T-helper 1 cell (primary cell): ENCODE measurements at regions not wholly inside any gene's neighbourhood (a gene's known extent, or its start where the extent isn't known, plus 50 kb on each side); places are given as distances from the start of the nearest gene placed in this dataset.

Experiments
- DNase-seq, 5 donors: peaks; one replicate each; pipeline ENCODE4 v3.0.0-alpha.2; 2012 to 2020

- no peak for DNase-seq
Observed at GRCh38 chr20:50273601-50274491, 83.2 kb downstream of the CEBPB start.

GRCh38 chr20:50274570-50275430 lies 84.2 kb downstream of the CEBPB start:
- DNase-seq: no peak

DNA sequence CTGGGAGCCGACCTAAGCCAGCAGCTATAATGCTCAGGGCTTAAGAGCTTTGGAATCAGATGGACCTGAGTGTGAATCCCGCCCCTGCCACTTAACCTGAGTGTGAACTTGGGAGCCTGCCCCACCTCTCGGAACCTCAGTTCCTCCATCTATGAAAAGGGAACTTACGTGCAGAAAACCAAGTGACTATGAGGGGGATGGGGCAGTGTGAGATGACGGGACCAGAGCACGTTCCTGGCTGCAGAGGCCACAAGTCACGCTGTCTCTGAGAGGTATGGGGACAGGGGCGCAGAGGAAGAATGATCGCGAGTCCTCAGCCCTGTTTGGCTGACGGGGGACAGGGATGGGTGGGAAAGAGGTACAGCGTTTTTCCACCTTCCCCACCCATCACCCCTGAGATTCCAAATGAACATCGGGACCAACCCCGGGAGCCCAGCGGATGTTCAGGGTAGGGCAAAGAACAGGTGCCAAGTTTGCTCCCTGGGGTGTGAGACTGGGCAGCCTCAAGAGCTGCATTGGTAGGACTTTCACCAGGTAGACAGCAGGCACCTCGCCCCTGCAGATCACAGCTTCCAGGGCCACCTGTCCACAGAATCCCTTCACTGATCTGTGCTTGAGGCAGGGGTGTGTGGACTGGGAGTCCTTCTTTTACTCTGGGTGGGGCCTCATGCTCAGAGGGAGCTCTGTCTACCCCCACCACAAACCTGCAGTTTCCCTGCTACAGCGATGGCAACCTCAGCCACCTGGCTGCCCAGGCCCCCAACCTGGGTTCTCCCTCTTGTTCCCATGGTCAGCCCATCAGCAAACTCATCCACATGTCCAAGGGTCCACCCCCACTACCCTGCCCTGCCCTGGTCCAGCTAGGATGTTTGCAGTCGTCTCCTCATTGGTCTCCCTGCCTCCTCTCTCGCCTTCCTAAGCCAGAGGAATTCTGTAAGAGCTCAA lies 85.8 kb downstream of the CEBPB start:
- DNase-seq: no peak

- DNase-seq: no peak
Observed at GRCh38 chr20:50277064-50277415, 86.4 kb downstream of the CEBPB start.

DNA sequence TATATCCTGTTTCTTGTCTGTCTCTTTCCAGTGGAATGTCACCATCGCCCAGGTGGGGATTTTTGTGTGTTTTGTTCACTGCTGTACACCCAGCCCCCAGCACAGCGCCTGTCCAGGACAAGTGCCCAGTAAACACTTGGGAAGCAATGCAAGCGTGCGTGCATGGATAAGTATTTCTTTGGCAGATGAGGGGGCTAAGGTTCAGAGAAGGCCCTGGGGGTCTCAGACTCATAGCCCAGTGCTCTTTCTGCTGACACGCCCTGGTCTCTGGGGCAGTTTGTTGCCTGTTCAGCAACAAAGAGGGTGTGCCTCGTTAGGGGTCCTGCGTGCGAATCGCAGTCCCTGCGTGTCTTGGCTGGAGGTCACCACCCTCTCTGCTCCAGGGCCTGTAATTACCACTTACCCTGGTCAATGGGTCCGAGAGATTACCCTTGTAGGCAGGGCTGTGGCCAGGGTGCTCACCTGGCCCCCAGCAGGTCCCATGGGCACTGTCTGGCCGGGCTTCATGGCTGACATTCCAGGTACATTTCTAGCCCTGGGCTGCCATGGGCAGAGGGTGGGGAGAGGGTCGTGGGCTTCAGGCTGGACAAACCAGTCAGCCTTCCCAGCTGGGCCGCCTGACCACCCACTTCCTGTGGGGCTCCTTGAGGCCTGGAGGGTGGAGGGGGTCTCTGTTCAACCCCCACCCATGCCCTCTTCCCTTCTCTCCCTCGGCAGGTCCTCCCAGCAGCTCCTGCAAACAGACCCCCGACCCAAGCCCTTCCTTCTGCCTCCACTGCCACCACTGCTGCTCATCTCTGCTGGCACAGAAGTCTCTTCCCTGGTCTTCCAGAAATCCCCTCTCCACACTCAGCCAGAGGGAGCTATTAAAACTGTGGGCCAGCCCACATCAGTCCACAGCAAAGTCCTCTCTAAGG lies 87.1 kb downstream of the CEBPB start:
- DNase-seq: no peak

GRCh38 chr20:50278377-50278683 lies 87.7 kb downstream of the CEBPB start:
- DNase-seq: no peak

DNA sequence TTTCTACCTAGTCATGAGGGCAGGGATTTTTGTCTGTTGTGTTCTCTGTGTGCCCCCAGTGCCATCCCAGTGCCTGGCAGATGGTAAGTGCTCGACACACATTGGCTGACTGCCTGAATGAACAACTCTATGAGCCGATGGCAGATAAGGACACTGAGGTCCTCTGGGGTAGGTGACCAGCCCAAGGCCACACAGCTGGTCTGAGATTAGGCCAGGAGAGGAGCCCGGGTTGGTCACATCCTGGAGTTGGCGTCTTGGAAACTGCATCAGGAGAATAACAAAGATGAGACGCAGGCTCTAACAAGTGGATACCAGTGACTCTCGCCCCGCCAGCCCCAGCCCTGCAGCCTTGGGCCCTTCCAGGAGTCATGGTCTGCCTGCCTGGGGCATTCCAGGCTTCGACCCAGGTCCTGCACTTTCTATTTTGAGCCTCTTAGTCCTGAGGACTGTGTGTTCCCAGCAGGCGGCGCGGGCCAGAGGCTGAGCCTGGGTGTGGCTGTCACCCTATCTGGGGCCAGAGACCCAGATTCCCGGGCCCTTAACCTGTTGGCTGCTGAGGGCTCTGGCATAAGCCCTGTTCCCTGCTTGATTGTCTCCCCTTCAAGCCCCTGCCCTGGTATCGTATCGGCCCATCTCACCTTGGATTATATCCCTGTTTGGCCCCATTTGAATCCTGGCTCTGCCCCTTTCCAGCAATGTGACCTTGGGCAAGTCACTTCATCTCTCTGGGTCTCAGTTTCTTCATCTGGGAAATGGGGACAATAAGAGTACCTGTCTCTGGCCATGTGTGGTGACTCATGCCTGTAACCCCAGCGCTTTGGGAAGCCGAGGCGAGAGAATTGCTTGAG lies 88.3 kb downstream of the CEBPB start:
- DNase-seq: no peak

DNA sequence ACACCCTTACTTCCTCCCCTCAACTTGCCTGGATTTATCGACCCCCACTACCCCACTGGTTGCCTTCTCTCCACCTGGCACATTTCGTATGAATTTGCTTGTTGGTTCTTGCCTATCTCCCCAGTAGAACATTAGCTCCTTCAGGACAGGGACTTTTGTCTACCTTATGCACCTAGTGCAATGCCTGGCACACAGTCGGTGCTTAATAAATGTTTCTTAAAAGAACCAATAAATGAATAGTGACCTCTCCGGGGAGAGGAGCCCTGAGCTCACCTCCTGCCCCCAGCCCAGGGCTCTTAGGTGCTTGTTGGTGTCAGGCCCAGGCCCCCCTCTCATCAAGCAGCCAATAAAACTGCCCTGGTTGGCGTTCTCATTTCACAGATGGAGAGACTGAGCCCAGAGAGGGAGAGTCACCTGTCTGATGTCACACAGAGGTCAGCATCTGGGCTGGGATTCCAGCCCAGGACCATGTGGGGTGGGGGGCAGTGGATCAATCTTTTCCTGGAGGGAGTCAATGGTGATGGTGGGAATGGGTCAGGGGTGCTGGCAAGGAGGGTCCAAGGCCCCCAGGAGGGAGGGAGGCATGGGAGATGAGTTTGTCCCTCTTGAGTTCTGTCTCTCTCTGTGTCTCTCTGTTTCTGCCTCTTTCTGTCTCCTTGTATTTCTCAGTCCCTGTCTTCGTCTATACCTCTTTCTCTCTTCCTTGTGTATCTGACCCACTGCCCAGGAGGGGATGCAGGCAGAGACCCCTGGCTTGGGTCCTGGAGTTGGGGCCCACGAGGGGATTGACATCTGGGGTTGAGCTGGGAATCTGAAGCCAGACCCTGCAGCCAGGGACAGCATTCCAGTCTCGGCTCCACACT lies 89.6 kb downstream of the CEBPB start:
- DNase-seq: no peak

- no peak for DNase-seq
Observed at GRCh38 chr20:50280851-50281655, 90.4 kb downstream of the CEBPB start.

DNA sequence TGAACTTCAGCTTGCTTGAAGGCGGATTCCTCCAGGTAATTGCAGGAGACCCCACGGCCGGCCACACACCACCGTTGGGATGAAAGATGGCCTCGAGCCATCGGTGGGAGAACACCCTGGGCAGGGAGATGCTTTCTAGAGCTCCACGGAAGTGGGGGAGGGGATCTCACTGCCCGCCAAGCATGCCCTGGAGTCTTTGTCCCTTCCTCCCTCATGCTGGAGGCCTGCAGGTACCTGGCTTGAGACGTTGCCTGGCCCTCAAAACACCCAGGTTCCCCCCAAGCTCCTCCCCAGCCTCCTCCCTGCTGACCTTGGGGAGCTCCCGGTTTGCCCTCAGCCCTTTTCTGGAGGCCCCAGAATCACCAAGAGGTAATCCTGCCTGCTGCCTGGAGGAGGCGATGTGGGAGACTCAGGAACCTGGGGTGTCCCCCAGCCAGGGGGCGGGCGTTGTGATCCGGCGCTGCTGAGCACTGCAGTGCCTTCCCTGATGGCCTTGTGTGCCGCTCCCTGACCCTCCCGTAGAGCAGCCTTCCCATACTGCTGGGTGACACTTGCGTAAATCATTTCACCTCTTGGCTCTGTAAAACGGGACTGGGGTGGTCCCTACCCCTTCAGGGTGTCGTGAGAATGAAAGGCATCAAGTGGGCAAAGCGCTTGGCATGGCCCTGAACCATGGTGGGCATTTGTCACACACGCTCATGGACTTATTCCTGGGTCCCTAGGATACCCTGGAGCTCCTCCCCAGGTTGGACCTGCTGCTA lies 91.4 kb downstream of the CEBPB start:
- DNase-seq: no peak

GRCh38 chr20:50282592-50283241 lies 92.1 kb downstream of the CEBPB start:
- DNase-seq: no peak

GRCh38 chr20:50283370-50283769 lies 92.7 kb downstream of the CEBPB start:
- no peak for DNase-seq

DNA sequence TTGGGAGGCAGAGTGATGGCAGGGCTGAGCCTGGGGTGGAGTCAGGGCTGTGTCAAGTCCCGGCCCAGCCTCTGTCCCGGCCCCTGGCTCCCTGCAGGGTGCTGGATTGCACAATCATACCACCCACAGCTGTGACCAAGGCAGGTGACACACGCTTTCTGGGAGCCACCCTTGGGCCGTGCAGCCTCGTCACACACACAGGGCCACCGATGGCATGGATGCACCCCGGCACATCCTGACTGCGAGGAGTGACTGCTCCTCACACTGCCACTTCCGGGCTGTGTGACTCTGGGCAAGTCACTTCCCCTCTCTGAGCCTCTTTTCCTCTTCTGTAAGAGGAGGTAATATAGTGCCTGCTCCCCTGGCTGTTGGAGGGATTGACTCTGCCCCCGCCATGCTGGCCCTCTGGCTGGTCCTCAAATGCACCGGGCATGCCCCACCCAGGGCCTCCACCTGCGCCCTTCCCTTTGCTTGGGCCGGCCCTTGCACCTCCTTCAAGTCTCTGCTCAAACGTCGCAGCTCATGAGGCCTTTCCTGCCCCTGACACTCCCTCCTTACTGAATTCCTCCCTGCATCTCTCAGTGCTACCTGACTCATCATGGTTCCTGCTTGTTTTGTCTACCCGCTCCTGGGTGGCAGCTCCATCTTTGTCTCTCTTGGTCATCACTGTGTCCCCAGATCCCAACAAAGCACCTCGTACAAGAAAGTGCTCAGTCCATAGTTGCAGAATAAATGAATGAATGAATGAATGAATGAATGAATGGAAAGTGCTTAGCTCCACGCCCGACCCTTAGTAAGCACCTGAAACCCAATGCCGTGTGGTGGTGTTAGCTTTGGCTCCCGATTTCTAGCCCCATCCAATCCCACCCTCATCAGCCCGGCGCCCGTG lies 93.5 kb downstream of the CEBPB start:
- peak in 1 of 5 donors; percentile 68 for DNase-seq

GRCh38 chr20:50284811-50285375 lies 94.3 kb downstream of the CEBPB start:
- peak in 1 of 5 donors; percentile 51 for DNase-seq

- DNase-seq: peak in 1 of 5 donors; percentile 69
Observed at GRCh38 chr20:50285376-50286173, 94.9 kb downstream of the CEBPB start.
